ENCODE measurements at regions not wholly inside any gene's neighbourhood (a gene's known extent, or its start where the extent isn't known, plus 50 kb on each side); places are given as distances from the start of the nearest gene placed in this dataset.

DNA sequence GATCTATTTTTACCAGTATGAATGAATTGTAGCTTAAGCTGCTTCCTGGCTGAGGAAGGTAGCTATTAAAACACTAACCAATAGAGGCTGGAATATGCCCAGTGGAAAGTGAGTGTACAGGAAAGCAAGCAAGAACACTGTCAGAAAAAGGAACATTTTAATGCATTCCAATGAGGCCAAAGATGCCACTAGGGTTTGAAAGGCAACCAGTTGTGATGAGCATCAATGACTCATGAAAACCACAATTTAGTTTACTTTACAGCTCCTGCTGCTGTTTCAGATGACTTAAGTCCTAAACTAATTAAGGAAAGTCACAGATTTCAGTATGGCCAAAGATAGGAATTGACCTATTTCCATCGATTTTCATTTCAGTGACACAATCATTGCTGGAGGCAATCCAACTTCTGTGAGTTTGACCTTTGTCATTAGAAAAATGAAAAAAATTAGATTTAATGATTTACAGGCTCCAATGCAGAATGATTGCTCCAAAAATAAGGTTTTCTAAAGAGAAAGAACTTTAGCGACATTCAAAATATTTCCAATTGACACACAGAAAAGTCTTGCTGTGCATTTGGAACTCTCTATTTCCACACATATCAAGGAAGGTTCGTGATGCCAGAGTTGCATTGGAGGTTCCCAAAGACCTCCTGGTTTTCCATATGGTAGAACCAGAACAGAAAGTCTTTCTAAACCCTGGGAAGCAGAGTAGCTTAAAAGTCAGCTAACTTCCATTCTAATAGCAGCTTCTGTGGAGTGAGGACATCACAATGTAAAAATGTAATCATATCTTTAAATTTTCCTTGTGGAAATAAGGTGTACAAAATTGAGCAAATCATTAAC lies 103.0 kb downstream of the SUCNR1 start:
- TF ChIP-seq, protein P1, sequence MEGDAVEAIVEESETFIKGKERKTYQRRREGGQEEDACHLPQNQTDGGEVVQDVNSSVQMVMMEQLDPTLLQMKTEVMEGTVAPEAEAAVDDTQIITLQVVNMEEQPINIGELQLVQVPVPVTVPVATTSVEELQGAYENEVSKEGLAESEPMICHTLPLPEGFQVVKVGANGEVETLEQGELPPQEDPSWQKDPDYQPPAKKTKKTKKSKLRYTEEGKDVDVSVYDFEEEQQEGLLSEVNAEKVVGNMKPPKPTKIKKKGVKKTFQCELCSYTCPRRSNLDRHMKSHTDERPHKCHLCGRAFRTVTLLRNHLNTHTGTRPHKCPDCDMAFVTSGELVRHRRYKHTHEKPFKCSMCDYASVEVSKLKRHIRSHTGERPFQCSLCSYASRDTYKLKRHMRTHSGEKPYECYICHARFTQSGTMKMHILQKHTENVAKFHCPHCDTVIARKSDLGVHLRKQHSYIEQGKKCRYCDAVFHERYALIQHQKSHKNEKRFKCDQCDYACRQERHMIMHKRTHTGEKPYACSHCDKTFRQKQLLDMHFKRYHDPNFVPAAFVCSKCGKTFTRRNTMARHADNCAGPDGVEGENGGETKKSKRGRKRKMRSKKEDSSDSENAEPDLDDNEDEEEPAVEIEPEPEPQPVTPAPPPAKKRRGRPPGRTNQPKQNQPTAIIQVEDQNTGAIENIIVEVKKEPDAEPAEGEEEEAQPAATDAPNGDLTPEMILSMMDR (IDR thresholded peaks at IDR 0.05), result no peak
- TF ChIP-seq EZH2 (IDR thresholded peaks at IDR 0.05; ENCODE audit: borderline replicate concordance, insufficient read depth, low read depth, low read length, poor library complexity, severe bottlenecking), result no peak

Data from B cell (primary cell).